ENCODE measurements at regions not wholly inside any gene's neighbourhood (a gene's known extent, or its start where the extent isn't known, plus 50 kb on each side); places are given as distances from the start of the nearest gene placed in this dataset.

- H3K4me1 Mint-ChIP-seq (ENCODE audit: low read depth, unreplicated experiment), result peaks cover 5% of the 10 kb centered on the region
- no peak for FAIRE-seq
Observed at GRCh38 chrX:125210146-125210545, 109.5 kb upstream of the TEX13C start.

GRCh38 chrX:125219852-125220251 is 99.8 kb upstream of the TEX13C start:
- FAIRE-seq (no peak), DNase-seq (ENCODE audit: low read depth) (no peak)
- Histone ChIP-seq H2AFZ (ENCODE audit: low read depth, low read length) (no peak overlapping the region), H3K27me3 (ENCODE audit: insufficient read depth, low read length) (no peaks in the 10 kb centered on the region), H3K27ac (ENCODE audit: low read depth, low read length) (no peak overlapping the region), H3K9me3 (ENCODE audit: insufficient read depth, low read depth, low read length) (no peaks in the 10 kb centered on the region), H3K4me3 (ENCODE audit: insufficient read depth, low read depth, low read length) (no peak overlapping the region), H3K4me1 (ENCODE audit: insufficient read depth, low read length) (no peaks in the 10 kb centered on the region), H3K4me2 (ENCODE audit: low read length) (no peak overlapping the region), H4K20me1 (ENCODE audit: insufficient read depth, low read length) (no peaks in the 10 kb centered on the region), H3K9ac (ENCODE audit: low read length) (no peak overlapping the region), H3K36me3 (ENCODE audit: insufficient read depth, low read length) (no peaks in the 10 kb centered on the region), H3K79me2 (ENCODE audit: insufficient read depth, low read length) (no peaks in the 10 kb centered on the region)
- H3K27me3 Mint-ChIP-seq (ENCODE audit: low read depth, unreplicated experiment), result no peaks in the 10 kb centered on the region
- no peak overlapping the region for H3K4me3 Mint-ChIP-seq (ENCODE audit: unreplicated experiment)
- H3K27ac Mint-ChIP-seq (ENCODE audit: unreplicated experiment), result no peak overlapping the region
- H3K4me1 Mint-ChIP-seq (ENCODE audit: low read depth, unreplicated experiment), result no peaks in the 10 kb centered on the region
- no peaks in the 10 kb centered on the region for H3K36me3 Mint-ChIP-seq (ENCODE audit: low read depth, unreplicated experiment)
- TF ChIP-seq EZH2 (IDR thresholded peaks at IDR 0.05; ENCODE audit: insufficient read depth, low read length) (no peak), CTCF (IDR thresholded peaks at IDR 0.05; ENCODE audit: insufficient read depth, low read depth, low read length) (no peak)
- no peaks in the 10 kb centered on the region for H3K9me3 Mint-ChIP-seq (ENCODE audit: unreplicated experiment)

More at GRCh38 chrX:125210146-125210545, 109.5 kb upstream of the TEX13C start:
- Histone ChIP-seq H3K79me2 (ENCODE audit: insufficient read depth, low read length) (no peaks in the 10 kb centered on the region), H3K4me1 (ENCODE audit: insufficient read depth, low read length) (no peaks in the 10 kb centered on the region), H2AFZ (ENCODE audit: low read depth, low read length) (no peak overlapping the region), H3K36me3 (ENCODE audit: insufficient read depth, low read length) (no peaks in the 10 kb centered on the region), H4K20me1 (ENCODE audit: insufficient read depth, low read length) (no peaks in the 10 kb centered on the region), H3K9ac (ENCODE audit: low read length) (no peak overlapping the region), H3K9me3 (ENCODE audit: insufficient read depth, low read depth, low read length) (no peaks in the 10 kb centered on the region), H3K4me3 (ENCODE audit: insufficient read depth, low read depth, low read length) (no peak overlapping the region), H3K27me3 (ENCODE audit: insufficient read depth, low read length) (no peaks in the 10 kb centered on the region), H3K4me2 (ENCODE audit: low read length) (no peak overlapping the region), H3K27ac (ENCODE audit: low read depth, low read length) (no peak overlapping the region)
- no peak for DNase-seq (ENCODE audit: low read depth)
- no peak overlapping the region for H3K4me3 Mint-ChIP-seq (ENCODE audit: unreplicated experiment)
- H3K36me3 Mint-ChIP-seq (ENCODE audit: low read depth, unreplicated experiment), result no peaks in the 10 kb centered on the region
- TF ChIP-seq CTCF (IDR thresholded peaks at IDR 0.05; ENCODE audit: insufficient read depth, low read depth, low read length) (no peak), EZH2 (IDR thresholded peaks at IDR 0.05; ENCODE audit: insufficient read depth, low read length) (no peak)
- H3K27me3 Mint-ChIP-seq (ENCODE audit: low read depth, unreplicated experiment), result no peaks in the 10 kb centered on the region
- H3K27ac Mint-ChIP-seq (ENCODE audit: unreplicated experiment), result no peak overlapping the region
- no peaks in the 10 kb centered on the region for H3K9me3 Mint-ChIP-seq (ENCODE audit: unreplicated experiment)

- H3K9ac ChIP-seq (ENCODE audit: low read length), result no peak overlapping the region
- H3K36me3 ChIP-seq (ENCODE audit: insufficient read depth, low read length), result no peaks in the 10 kb centered on the region
- H3K4me2 ChIP-seq (ENCODE audit: low read length), result no peak overlapping the region
- no peaks in the 10 kb centered on the region for H3K4me1 ChIP-seq (ENCODE audit: insufficient read depth, low read length)
- DNase-seq (ENCODE audit: low read depth), result no peak
- no peaks in the 10 kb centered on the region for H3K27me3 Mint-ChIP-seq (ENCODE audit: low read depth, unreplicated experiment)
- TF ChIP-seq EZH2 (IDR thresholded peaks at IDR 0.05; ENCODE audit: insufficient read depth, low read length), result no peak
- TF ChIP-seq CTCF (IDR thresholded peaks at IDR 0.05; ENCODE audit: insufficient read depth, low read depth, low read length), result no peak
- no peaks in the 10 kb centered on the region for H3K79me2 ChIP-seq (ENCODE audit: insufficient read depth, low read length)
- peak; percentile 82 for FAIRE-seq
- no peak overlapping the region for H3K27ac Mint-ChIP-seq (ENCODE audit: unreplicated experiment)
- no peak overlapping the region for H3K4me3 ChIP-seq (ENCODE audit: insufficient read depth, low read depth, low read length)
- H3K4me3 Mint-ChIP-seq (ENCODE audit: unreplicated experiment), result no peak overlapping the region
- H3K36me3 Mint-ChIP-seq (ENCODE audit: low read depth, unreplicated experiment), result no peaks in the 10 kb centered on the region
- no peaks in the 10 kb centered on the region for H4K20me1 ChIP-seq (ENCODE audit: insufficient read depth, low read length)
- no peaks in the 10 kb centered on the region for H3K9me3 Mint-ChIP-seq (ENCODE audit: unreplicated experiment)
- H3K4me1 Mint-ChIP-seq (ENCODE audit: low read depth, unreplicated experiment), result no peaks in the 10 kb centered on the region
- H3K27me3 ChIP-seq (ENCODE audit: insufficient read depth, low read length), result no peaks in the 10 kb centered on the region
- no peak overlapping the region for H3K27ac ChIP-seq (ENCODE audit: low read depth, low read length)
- no peak overlapping the region for H2AFZ ChIP-seq (ENCODE audit: low read depth, low read length)
- H3K9me3 ChIP-seq (ENCODE audit: insufficient read depth, low read depth, low read length), result no peaks in the 10 kb centered on the region
Observed at GRCh38 chrX:125236955-125237354, 82.7 kb upstream of the TEX13C start.
